GM19397 (cell line): ENCODE measurements at regions not wholly inside any gene's neighbourhood (a gene's known extent, or its start where the extent isn't known, plus 50 kb on each side); places are given as distances from the start of the nearest gene placed in this dataset.
"Not testable (repeated sequence)": the region's sequence is repeated elsewhere in the genome, so short reads cannot be mapped to it uniquely, and the experiment has no call there.

ENCODE experiments used
- ATAC-seq: cut with Tn5 transposase; IDR thresholded peaks from one replicate; pipeline ENCODE4 v1.9.1; 2021; ENCODE audit warnings: mild to moderate bottlenecking, moderate library complexity; ENCODE audit not compliant: unreplicated experiment

DNA sequence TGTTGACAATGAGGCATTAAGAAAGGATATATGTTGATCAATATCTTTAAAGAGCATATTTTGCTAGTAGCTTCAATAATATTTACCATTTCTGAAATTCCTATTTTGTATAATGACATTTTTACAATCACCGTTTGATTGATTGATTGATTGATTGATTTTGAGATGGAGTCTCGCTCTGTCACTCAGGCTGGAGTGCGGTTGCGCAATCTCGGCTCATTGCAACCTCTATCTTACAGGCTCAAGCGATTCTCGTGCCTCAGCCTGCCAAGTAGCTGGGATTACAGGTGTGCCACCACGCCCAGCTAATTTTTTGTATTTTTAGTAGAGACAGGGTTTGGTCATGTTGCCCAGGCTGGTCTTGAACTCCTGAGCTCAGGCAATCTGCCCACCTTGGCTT, 150.9 kb upstream of the TEX13D start:
- not testable (repeated sequence) for ATAC-seq

DNA sequence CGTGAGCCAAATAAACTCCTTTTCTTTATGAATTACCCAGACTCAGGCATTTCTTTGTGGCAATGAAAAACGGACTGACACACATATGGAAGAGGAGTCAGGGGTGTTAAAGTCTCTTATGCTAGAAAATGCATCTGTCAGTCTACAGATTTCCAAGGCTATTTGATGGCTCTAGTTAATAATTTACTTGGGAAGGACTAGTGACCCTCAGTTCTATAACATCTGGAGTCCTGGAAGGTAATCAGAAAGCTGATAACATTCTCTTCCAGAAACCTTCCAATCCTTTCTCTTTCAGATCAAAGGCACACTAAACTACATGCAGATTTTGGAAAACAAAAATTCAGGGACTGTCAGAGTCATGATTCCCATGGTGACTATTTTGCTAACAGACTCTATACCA, 142.0 kb upstream of the TEX13D start:
- no peak for ATAC-seq

- ATAC-seq, result no peak
Measured at GRCh38 chrX:124194199-124194598, 138.3 kb upstream of the TEX13D start.

GRCh38 chrX:124194901-124195300, 137.6 kb upstream of the TEX13D start:
- ATAC-seq, result no peak

DNA sequence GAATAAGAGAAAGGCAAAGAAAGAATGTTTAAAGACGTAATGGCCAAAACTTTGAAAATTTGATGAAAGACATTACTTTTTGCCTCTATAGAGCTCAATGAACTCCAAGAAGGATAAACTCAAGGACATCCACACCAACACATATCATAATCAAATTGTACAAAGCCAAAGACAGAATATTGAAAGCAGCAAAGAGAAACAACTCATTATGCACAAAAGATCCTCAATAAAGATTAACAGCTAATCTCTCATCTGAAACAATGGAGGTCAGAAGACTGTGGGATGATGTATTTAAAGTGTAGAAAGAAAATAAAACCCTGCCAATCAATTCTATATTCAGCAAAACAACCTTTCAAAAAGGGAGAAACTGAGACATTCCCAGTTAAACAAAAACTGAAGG, 129.1 kb upstream of the TEX13D start:
- ATAC-seq, result no peak

- no peak for ATAC-seq
Measured at GRCh38 chrX:124208660-124209059, 123.8 kb upstream of the TEX13D start.

DNA sequence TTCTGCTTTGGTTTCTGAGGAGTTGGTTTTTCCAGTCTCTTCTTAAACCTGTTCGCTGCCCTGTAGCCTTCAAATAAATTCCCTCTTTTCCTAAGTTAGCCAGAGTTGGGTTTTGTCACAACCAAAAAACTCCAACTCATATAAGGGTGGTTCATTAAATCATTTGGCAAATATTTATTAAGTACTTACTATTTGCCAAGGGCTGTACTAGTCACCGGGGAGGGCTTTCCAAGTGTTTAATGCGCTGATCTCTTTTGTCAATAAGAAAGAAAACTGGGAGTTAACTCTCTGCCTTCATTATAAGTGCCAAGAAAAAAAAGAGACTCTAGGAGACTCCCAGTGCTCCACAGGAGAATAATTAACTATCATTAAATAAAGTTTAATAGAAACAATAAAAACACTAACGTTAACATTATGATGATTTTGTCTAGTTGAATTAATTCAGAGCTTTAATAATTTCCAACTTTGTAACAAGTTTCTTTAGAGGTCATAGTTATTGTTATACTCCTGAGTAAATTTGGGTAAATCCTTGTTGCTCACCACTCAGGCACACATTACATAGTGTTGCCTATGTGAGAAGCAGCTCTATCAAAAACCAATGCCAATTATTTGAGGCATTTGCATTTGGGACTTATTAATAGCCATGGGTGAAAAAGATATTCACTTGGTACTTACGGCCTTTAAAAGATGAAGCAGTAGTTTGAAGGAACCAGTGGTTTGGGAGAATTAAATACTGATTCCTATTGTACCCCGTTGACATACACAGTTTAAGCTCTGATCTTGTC, 122.5 kb upstream of the TEX13D start:
- no peak for ATAC-seq

GRCh38 chrX:124211312-124211942, 121.0 kb upstream of the TEX13D start:
- ATAC-seq, result peak; percentile 82

DNA sequence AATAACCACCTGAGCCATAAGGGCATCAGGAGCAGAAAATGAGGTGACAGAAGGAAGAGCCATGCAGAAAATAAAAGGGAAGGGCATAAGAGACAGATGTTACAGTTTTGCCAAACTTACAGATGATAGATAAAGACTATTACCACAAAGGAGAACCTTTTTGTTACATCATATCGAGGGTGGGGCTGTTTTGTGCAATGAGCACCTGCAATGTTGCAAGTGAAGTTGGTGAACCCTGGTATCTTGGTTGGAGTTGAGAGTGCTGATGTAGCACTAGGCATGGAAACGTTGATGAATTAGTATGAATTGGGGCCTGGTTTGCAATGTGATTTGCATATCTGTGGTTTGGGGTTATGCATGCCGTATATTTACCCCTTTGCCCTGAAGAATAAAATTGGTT, 119.8 kb upstream of the TEX13D start:
- no peak for ATAC-seq

DNA sequence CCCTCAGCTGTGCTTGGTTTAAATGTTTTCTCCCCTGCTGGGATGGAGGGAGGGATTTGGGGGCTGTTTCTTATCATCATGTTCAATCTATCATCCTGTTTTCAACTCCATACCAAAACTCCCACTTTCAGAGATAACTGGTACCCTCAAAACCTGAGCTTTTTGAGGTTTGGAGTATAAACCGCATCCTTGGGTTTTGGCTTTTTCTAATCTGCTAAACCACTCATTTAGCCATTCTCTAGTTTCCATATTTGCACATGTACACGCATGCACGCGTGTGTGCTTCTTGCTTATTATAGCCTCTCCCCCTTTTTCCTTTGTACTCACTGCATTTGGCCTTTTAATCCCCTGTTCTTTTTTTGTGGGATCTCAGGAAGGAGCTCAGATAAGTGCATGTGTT, 116.7 kb upstream of the TEX13D start:
- ATAC-seq, result no peak

DNA sequence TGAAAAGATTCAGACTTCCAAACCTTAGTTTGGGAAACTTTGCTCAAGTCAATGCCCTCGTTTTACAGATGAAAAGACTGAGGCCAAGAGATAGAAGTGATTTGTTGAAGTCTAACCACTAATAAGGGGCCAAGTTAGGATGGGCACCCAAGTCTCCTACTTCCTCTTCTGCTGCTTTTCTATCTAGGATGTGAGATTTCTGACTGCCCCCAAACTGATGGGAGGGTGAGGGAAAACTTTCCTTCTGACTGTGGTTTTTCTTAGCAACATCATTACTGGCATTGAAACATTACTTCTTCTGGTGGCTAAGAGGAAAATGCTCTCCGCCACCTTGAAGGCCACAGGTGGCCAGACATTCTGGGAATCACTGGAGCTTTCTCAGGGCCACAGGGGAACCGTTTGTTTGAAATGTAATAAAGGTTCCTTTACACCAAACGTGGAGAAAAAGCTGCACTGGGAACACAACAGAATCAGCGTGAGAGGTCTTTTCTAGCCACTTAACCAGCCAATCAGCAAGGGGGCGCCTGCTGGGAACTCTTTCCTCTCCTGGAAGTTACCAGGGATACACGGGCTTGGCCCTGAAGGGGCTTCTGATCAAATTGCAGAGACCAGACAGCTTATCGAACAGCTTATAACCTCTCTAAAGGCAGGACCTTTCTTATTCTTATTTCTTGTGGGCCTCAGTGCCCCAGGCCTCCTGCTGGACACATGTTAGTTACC, 115.9 kb upstream of the TEX13D start:
- no peak for ATAC-seq

- ATAC-seq, result peak; percentile 84
Measured at GRCh38 chrX:124217304-124218251, 114.9 kb upstream of the TEX13D start.

DNA sequence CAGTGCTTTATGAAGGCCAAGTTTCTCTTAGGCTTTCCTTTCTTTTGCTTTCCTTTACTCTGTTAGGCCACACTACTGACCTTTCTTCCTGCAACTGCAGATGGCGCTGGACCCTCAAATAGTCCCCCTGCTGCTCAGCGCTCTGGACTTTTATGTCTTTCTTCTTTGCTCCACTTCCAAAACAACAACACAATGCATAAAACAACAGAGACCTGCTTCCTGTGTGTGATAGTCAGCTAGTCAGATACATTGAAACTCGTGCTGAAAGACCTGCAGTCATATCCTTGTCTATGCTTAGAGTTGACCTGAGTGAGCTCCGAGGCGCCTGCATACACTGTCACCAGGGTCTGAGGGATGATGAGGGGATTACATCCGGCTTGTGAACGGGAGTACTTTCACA, 108.9 kb upstream of the TEX13D start:
- ATAC-seq, result no peak

- no peak for ATAC-seq
Measured at GRCh38 chrX:124224528-124224927, 107.9 kb upstream of the TEX13D start.

DNA sequence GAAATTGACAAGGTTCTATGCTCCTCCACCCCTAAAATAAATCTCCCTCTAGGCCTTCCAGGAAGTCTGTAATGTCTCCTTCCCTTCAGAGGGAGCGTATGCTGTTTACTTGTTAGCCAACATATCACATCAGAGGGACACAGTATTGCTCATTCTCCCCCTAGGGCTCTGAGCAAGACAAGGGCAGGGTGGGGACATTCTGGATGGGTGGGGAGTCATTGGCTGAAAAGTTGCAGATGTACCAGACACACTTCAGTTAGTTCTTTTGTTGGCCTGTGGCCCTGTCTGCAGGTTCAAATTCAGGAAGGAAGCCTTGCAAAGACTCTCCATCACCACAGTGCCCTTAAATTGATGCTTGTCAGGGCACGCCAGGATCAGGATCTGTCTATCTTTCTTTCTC, 106.3 kb upstream of the TEX13D start:
- ATAC-seq, result no peak

DNA sequence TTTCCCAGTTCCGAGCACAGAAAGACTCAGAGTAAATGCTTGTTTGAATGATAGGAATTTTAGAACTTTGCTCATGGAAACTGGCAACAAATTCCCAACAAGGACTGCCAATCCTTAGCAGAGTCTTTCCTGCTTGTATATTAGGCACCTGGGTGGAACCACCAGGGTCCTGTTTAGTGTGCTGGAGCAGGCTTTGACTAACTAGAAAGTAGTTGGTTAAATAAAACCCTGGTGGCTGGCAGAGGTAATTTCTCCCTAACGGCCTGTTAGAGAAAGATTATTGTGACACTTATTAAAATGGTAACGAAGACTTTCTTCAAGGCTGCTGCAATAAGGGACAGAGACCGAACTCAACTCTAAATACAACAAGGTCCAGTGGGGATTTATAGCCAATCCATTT, 103.6 kb upstream of the TEX13D start:
- ATAC-seq, result no peak

DNA sequence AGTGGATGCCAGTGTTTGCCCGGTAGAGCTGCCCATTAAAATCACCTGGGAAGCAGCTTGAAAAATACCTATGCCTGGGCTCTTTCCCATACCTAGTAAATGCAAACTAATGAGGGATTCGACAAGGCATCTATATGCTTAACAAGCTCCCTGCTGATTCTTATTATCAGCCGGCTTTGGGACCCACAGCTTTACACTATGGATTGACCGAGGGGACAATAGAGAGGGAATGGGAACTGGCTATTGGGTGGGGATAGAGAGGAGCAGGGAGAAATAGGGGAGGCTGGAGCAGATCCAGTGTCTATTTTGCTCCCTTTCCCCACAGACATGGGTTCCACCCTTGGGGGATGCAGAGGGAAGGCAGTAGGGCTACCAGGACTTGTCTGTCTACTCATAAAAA, 103.1 kb upstream of the TEX13D start:
- ATAC-seq, result no peak

GRCh38 chrX:124230655-124231450, 101.6 kb upstream of the TEX13D start:
- no peak for ATAC-seq

DNA sequence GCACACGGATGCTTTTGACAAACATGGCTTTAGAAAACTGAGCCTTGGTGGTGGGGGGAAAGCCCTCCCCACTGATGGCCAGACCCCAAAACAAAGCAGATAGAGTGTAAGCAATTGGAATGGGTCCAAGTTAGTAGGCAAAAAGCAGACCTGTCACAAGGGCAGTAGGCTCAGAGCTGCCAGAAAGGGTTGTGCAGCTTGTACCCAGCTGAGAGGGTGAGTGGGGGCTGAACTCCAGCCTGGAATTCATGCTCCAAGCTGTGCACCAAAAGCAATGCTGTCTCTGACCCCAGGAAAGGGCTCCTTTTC, 101.1 kb upstream of the TEX13D start:
- no peak for ATAC-seq

GRCh38 chrX:124232523-124233201, 99.8 kb upstream of the TEX13D start:
- ATAC-seq, result peak; percentile 84
